Tibial nerve (tissue), 3 donors: ENCODE measurements at regions not wholly inside any gene's neighbourhood (a gene's known extent, or its start where the extent isn't known, plus 50 kb on each side); places are given as distances from the start of the nearest gene placed in this dataset.

Experiments
- CTCF ChIP-seq, 5 experiments: fragments of 200-600 bp in 3 of 5; fragments of 450-650 bp in 2 of 5; sonication (generic) in 3 of 5; IDR thresholded peaks; one replicate each; pipeline ENCODE4 v1.5.1; 2016 to 2019; ENCODE audit warnings: antibody characterized with exemption in 5 of 5, mild to moderate bottlenecking in 3 of 5, moderate library complexity in 2 of 5
- POLR2A ChIP-seq, 2 donors: fragments of 450-650 bp; IDR thresholded peaks; one replicate each; pipeline ENCODE4 v1.6.1; 2017; ENCODE audit warnings: antibody characterized with exemption in 2 of 2, mild to moderate bottlenecking in 2 of 2, moderate library complexity in 2 of 2

DNA sequence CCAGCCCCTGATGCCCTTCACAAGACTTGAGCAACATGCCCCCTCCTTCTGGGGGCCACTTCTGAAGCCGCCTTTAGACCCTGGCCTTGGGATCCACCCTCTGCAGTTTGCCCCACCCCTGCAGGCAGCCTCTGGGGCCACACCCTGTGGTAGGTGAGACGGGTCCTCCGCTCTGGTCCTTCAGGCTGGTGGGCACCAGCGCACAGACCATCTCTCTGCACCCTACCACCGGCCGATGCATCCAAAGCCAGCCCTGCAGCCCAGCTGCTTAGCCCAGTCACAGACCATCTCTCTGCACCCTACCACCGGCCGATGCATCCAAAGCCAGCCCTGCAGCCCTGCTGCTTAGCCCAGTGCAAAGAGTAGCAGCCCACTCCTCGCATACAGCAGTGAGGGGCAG lies 159.3 kb upstream of the ECI2 start:
- TF ChIP-seq CTCF (IDR thresholded peaks at IDR 0.05), result no peak
- no peak for TF ChIP-seq POLR2A (IDR thresholded peaks at IDR 0.05)
